ENCODE measurements at regions not wholly inside any gene's neighbourhood (a gene's known extent, or its start where the extent isn't known, plus 50 kb on each side); places are given as distances from the start of the nearest gene placed in this dataset.

- DNase-seq (no peak), ATAC-seq (no peak)
- Histone ChIP-seq H3K4me1 (peaks cover 6 to 30% of the 10 kb centered on the region in 2 donors), H3K27ac (peak overlapping the region in 1 of 2 donors; percentile 74), H3K27me3 (no peaks in the 10 kb centered on the region), H3K36me3 (no peaks in the 10 kb centered on the region), H3K9me3 (no peaks in the 10 kb centered on the region), H3K4me3 (no peak overlapping the region)
- TF ChIP-seq CTCF (IDR thresholded peaks at IDR 0.05) = no peak
- intact Hi-C loops (cut with DNase I) = no loop called here
Observed at GRCh38 chr2:181812106-181812743, 79.3 kb upstream of the ITPRID2 start.

- H3K36me3 ChIP-seq = no peaks in the 10 kb centered on the region
- no peaks in the 10 kb centered on the region for H3K27me3 ChIP-seq
- H3K27ac ChIP-seq = no peak overlapping the region
- no peak for ATAC-seq
- DNase-seq = peak in 2 of 4 donors; percentile 72 to 86
- no peaks in the 10 kb centered on the region for H3K9me3 ChIP-seq
- no peak for TF ChIP-seq CTCF (IDR thresholded peaks at IDR 0.05)
- H3K4me1 ChIP-seq = peaks cover 6 to 30% of the 10 kb centered on the region in 2 donors
- no peak overlapping the region for H3K4me3 ChIP-seq
- intact Hi-C loops (cut with DNase I) = no loop called here
Observed at GRCh38 chr2:181814057-181814491, 77.5 kb upstream of the ITPRID2 start.

GRCh38 chr2:181817509-181817908, 74.0 kb upstream of the ITPRID2 start:
- DNase-seq (no peak), ATAC-seq (no peak)
- Histone ChIP-seq H3K4me1 (peaks cover 0 to 5% of the 10 kb centered on the region in 2 donors), H3K36me3 (no peaks in the 10 kb centered on the region), H3K27ac (no peak overlapping the region), H3K4me3 (no peak overlapping the region), H3K9me3 (no peaks in the 10 kb centered on the region), H3K27me3 (no peaks in the 10 kb centered on the region)
- no peak for TF ChIP-seq CTCF (IDR thresholded peaks at IDR 0.05)
- intact Hi-C loops (cut with DNase I) = no loop called here

- ATAC-seq (no peak), DNase-seq (peak in 1 of 4 donors; percentile 13)
- intact Hi-C loops (cut with DNase I) = no loop called here
Observed at GRCh38 chr2:181818058-181818680, 73.4 kb upstream of the ITPRID2 start.

More at GRCh38 chr2:181818058-181818680, 73.4 kb upstream of the ITPRID2 start:
- Histone ChIP-seq H3K27ac (no peak overlapping the region), H3K27me3 (no peaks in the 10 kb centered on the region), H3K9me3 (no peaks in the 10 kb centered on the region), H3K36me3 (no peaks in the 10 kb centered on the region), H3K4me1 (peaks cover 0 to 4% of the 10 kb centered on the region in 2 donors), H3K4me3 (no peak overlapping the region)
- TF ChIP-seq CTCF (IDR thresholded peaks at IDR 0.05) = no peak
